Natural killer cell (primary cell): ENCODE measurements at regions not wholly inside any gene's neighbourhood (a gene's known extent, or its start where the extent isn't known, plus 50 kb on each side); places are given as distances from the start of the nearest gene placed in this dataset.

Experiments
- ATAC-seq, 3 donors: fragments of 150-1000 bp in 2 of 3; fragments of 200-7000 bp in 1 of 3; cut with Tn5 transposase; 1 replicate in 1 of 3; 2 replicates in 2 of 3; pipeline ENCODE4 v1.10.0; 2021; ENCODE audit warnings: mild to moderate bottlenecking in 2 of 3, moderate library complexity in 2 of 3
- DNase-seq, 2 donors: peaks; one replicate each; pipeline versions ENCODE4 v3.0.0 to v3.0.0-alpha.2; 2013 to 2021; ENCODE audit warnings: mixed read lengths in 1 of 2
- H3K27ac ChIP-seq: one replicate; pipeline ENCODE4 v1.5.1; 2013; ENCODE audit warnings: mild to moderate bottlenecking, low read length
- H3K27me3 ChIP-seq: one replicate; pipeline ENCODE4 v1.6.1; 2013; ENCODE audit warnings: low read length; ENCODE audit not compliant: control insufficient read depth, insufficient read depth
- H3K36me3 ChIP-seq: one replicate; pipeline ENCODE4 v1.6.1; 2013; ENCODE audit warnings: low read length; ENCODE audit not compliant: control insufficient read depth, insufficient read depth
- H3K4me1 ChIP-seq: one replicate; pipeline ENCODE4 v1.6.1; 2013; ENCODE audit warnings: low read length; ENCODE audit not compliant: control insufficient read depth, insufficient read depth
- H3K4me3 ChIP-seq: one replicate; pipeline ENCODE4 v1.5.1; 2013; ENCODE audit warnings: low read length
- H3K9me3 ChIP-seq: one replicate; pipeline ENCODE4 v1.6.1; 2013; ENCODE audit warnings: low read length; ENCODE audit not compliant: control insufficient read depth, insufficient read depth
- H3K27ac Mint-ChIP-seq, 2 donors: one replicate each; pipeline ENCODE4 v1.8.0; 2022; ENCODE audit warnings: mild to moderate bottlenecking in 2 of 2, mixed read lengths in 2 of 2, moderate library complexity in 1 of 2
- H3K27me3 Mint-ChIP-seq, 2 donors: one replicate each; pipeline ENCODE4 v1.8.0; 2022; ENCODE audit warnings: low read depth in 2 of 2, mixed read lengths in 2 of 2
- H3K36me3 Mint-ChIP-seq: one replicate; pipeline ENCODE4 v1.8.0; 2022; ENCODE audit warnings: mixed read lengths
- H3K4me1 Mint-ChIP-seq, 2 donors: one replicate each; pipeline ENCODE4 v1.8.0; 2022; ENCODE audit warnings: mixed read lengths in 2 of 2
- H3K4me3 Mint-ChIP-seq: one replicate; pipeline ENCODE4 v1.8.0; 2022; ENCODE audit warnings: mild to moderate bottlenecking, moderate library complexity, mixed read lengths
- H3K9me3 Mint-ChIP-seq, 2 donors: one replicate each; pipeline ENCODE4 v1.8.0; 2022; ENCODE audit warnings: mixed read lengths in 2 of 2
- CTCF ChIP-seq: fragments of 200-600 bp; IDR thresholded peaks from one replicate; pipeline ENCODE4 v1.8.0; 2022; ENCODE audit warnings: antibody characterized with exemption
- WGBS: methylation state at CpG from one replicate; pipeline ENCODE4 v1.1.7; 2013; ENCODE audit warnings: missing lambda C conversion rate; ENCODE audit not compliant: insufficient coverage; 5-methylcytosine and 5-hydroxymethylcytosine counted together
- intact Hi-C: fragments of 100-400 bp; cut with micrococcal nuclease; formaldehyde crosslinking; loops from one replicate; pipeline ENCODE4 v1.14.2; 2022

GRCh38 chr2:8015848-8016600, 665.8 kb upstream of the ID2 start:
- no peak overlapping the region for H3K4me3 ChIP-seq
- 91% methylated on average over 7 of the region's 7 CpGs for WGBS
- intact Hi-C loops, result no loop called here
- H3K4me1 Mint-ChIP-seq, result peaks cover 5 to 7% of the 10 kb centered on the region in 2 donors
- H3K36me3 Mint-ChIP-seq, result no peaks in the 10 kb centered on the region
- H3K27me3 ChIP-seq, result no peaks in the 10 kb centered on the region
- H3K9me3 ChIP-seq, result no peaks in the 10 kb centered on the region
- H3K4me3 Mint-ChIP-seq, result no peak overlapping the region
- H3K9me3 Mint-ChIP-seq, result no peaks in the 10 kb centered on the region
- H3K27me3 Mint-ChIP-seq, result no peaks in the 10 kb centered on the region
- DNase-seq (no peak), ATAC-seq (no peak)
- TF ChIP-seq CTCF, result no peak
- H3K27ac Mint-ChIP-seq, result no peak overlapping the region
- no peaks in the 10 kb centered on the region for H3K4me1 ChIP-seq
- H3K36me3 ChIP-seq, result no peaks in the 10 kb centered on the region
- H3K27ac ChIP-seq, result no peak overlapping the region

GRCh38 chr2:8016688-8017087, 665.2 kb upstream of the ID2 start:
- 85% methylated on average over 4 of the region's 4 CpGs for WGBS
- ATAC-seq (no peak), DNase-seq (no peak)
- no peaks in the 10 kb centered on the region for H3K9me3 ChIP-seq
- no peak for TF ChIP-seq CTCF
- Mint-ChIP-seq H3K27ac (no peak overlapping the region), H3K9me3 (no peaks in the 10 kb centered on the region), H3K27me3 (no peaks in the 10 kb centered on the region), H3K36me3 (no peaks in the 10 kb centered on the region), H3K4me1 (peaks cover 3 to 7% of the 10 kb centered on the region in 2 donors), H3K4me3 (no peak overlapping the region)
- H3K27ac ChIP-seq, result no peak overlapping the region
- H3K4me3 ChIP-seq, result no peak overlapping the region
- H3K4me1 ChIP-seq, result no peaks in the 10 kb centered on the region
- H3K36me3 ChIP-seq, result no peaks in the 10 kb centered on the region
- intact Hi-C loops, result no loop called here
- H3K27me3 ChIP-seq, result no peaks in the 10 kb centered on the region

- no peaks in the 10 kb centered on the region for H3K27me3 ChIP-seq
- no peaks in the 10 kb centered on the region for H3K9me3 Mint-ChIP-seq
- no peak for TF ChIP-seq CTCF
- no peaks in the 10 kb centered on the region for H3K27me3 Mint-ChIP-seq
- no peak overlapping the region for H3K27ac ChIP-seq
- no peaks in the 10 kb centered on the region for H3K36me3 Mint-ChIP-seq
- no peak overlapping the region for H3K27ac Mint-ChIP-seq
- peaks cover 3% of the 10 kb centered on the region for H3K4me1 ChIP-seq
- intact Hi-C loops, result no loop called here
- 96% methylated on average over 8 of the region's 8 CpGs for WGBS
- no peak for ATAC-seq
- DNase-seq, result no peak
- no peak overlapping the region for H3K4me3 Mint-ChIP-seq
- H3K36me3 ChIP-seq, result no peaks in the 10 kb centered on the region
- peaks cover 8 to 23% of the 10 kb centered on the region in 2 donors for H3K4me1 Mint-ChIP-seq
- no peak overlapping the region for H3K4me3 ChIP-seq
- no peaks in the 10 kb centered on the region for H3K9me3 ChIP-seq
These were observed 662.9 kb upstream of the ID2 start for GRCh38 chr2:8018956-8019355.

- no peaks in the 10 kb centered on the region for H3K9me3 Mint-ChIP-seq
- ATAC-seq, result no peak
These were observed 661.9 kb upstream of the ID2 start for GRCh38 chr2:8019934-8020333.

More at GRCh38 chr2:8019934-8020333, 661.9 kb upstream of the ID2 start:
- DNase-seq, result no peak
- H3K4me3 Mint-ChIP-seq, result no peak overlapping the region
- no peak overlapping the region for H3K4me3 ChIP-seq
- no peaks in the 10 kb centered on the region for H3K9me3 ChIP-seq
- peaks cover 8 to 29% of the 10 kb centered on the region in 2 donors for H3K4me1 Mint-ChIP-seq
- over 99% methylated on average over 8 of the region's 8 CpGs for WGBS
- no peaks in the 10 kb centered on the region for H3K27me3 ChIP-seq
- no peaks in the 10 kb centered on the region for H3K36me3 ChIP-seq
- no peaks in the 10 kb centered on the region for H3K36me3 Mint-ChIP-seq
- intact Hi-C loops, result no loop called here
- no peak overlapping the region for H3K27ac Mint-ChIP-seq
- TF ChIP-seq CTCF, result no peak
- no peaks in the 10 kb centered on the region for H3K27me3 Mint-ChIP-seq
- no peak overlapping the region for H3K27ac ChIP-seq
- H3K4me1 ChIP-seq, result peaks cover 3% of the 10 kb centered on the region
